BE2C (cell line): ENCODE measurements at regions not wholly inside any gene's neighbourhood (a gene's known extent, or its start where the extent isn't known, plus 50 kb on each side); places are given as distances from the start of the nearest gene placed in this dataset.
A peak's percentile ranks its signal among the peaks of the same experiment; 100 is the strongest.
"Not testable (repeated sequence)": the region's sequence is repeated elsewhere in the genome, so short reads cannot be mapped to it uniquely, and the experiment has no call there.

Source experiments
- DNase-seq: peaks from one replicate; pipeline ENCODE4 v3.0.0-alpha.2; 2020
- H3K27me3 ChIP-seq: fragments of 250-450 bp; sonication (Bioruptor Pico); 2 replicates; pipeline ENCODE4 v1.5.1; 2020; ENCODE audit warnings: mild to moderate bottlenecking
- H3K36me3 ChIP-seq: fragments of 250-450 bp; sonication (Bioruptor Pico); 2 replicates; pipeline ENCODE4 v1.5.1; 2020; ENCODE audit warnings: mild to moderate bottlenecking
- H3K4me1 ChIP-seq: fragments of 250-450 bp; sonication (Bioruptor Pico); 2 replicates; pipeline ENCODE4 v1.5.1; 2020
- H3K4me3 ChIP-seq: 2 replicates; pipeline ENCODE4 v1.5.1; 2011; ENCODE audit warnings: low read depth, low read length
- H3K9me3 ChIP-seq: fragments of 250-450 bp; sonication (Bioruptor Pico); 2 replicates; pipeline ENCODE4 v1.5.1; 2020
- TF ChIP-seq, protein P1 (sequence below): IDR thresholded peaks from 2 replicates; pipeline ENCODE4 v1.5.1; 2012; ENCODE audit warnings: mild to moderate bottlenecking, low read depth, low read length

DNA sequence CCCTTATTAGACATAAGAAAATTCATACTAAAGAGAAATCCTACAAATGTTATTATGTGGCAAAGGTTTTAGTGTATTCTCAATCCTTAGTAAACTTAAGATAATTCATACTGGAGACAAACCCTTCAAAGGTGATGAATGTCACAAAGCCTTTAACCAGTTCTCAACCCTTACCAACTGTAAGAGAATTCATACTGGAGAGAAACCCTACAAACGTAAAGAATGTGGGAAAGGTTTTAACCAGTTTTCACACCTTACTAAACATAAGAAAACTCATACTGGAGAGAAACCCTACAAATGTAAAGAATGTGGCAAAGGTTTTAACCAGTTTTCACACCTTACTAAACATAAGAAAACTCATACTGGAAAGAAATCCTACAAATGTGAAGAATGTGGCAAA is 93.2 kb downstream of the ZNF680 start:
- TF ChIP-seq, protein P1, sequence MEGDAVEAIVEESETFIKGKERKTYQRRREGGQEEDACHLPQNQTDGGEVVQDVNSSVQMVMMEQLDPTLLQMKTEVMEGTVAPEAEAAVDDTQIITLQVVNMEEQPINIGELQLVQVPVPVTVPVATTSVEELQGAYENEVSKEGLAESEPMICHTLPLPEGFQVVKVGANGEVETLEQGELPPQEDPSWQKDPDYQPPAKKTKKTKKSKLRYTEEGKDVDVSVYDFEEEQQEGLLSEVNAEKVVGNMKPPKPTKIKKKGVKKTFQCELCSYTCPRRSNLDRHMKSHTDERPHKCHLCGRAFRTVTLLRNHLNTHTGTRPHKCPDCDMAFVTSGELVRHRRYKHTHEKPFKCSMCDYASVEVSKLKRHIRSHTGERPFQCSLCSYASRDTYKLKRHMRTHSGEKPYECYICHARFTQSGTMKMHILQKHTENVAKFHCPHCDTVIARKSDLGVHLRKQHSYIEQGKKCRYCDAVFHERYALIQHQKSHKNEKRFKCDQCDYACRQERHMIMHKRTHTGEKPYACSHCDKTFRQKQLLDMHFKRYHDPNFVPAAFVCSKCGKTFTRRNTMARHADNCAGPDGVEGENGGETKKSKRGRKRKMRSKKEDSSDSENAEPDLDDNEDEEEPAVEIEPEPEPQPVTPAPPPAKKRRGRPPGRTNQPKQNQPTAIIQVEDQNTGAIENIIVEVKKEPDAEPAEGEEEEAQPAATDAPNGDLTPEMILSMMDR, result no peak
- no peaks in the 10 kb centered on the region for H3K4me1 ChIP-seq
- no peak overlapping the region for H3K4me3 ChIP-seq
- H3K36me3 ChIP-seq, result no peaks in the 10 kb centered on the region
- DNase-seq, result no peak
- H3K27me3 ChIP-seq, result no peaks in the 10 kb centered on the region
- H3K9me3 ChIP-seq, result no peaks in the 10 kb centered on the region

DNA sequence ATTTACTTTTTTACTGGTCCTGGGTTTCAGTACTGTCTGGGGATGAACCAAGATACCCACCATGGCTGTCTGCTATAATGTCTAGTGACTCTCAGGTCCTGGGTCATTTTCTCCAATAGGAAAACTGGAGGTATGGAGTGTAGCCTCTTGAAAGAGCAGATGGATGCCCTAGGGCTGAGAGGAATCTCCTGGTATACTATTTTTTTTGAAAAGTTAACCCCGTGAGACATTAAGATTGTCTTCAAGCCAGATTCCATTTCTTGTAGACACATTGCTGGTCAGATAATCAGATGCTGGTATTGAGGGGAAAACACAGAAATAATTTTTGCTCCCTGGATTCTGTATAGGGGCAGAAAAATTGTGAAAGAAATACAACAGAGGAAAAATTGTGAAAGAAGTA is 97.3 kb downstream of the ZNF680 start:
- no peaks in the 10 kb centered on the region for H3K4me1 ChIP-seq
- no peak overlapping the region for H3K4me3 ChIP-seq
- no peak for DNase-seq
- no peaks in the 10 kb centered on the region for H3K27me3 ChIP-seq
- TF ChIP-seq, protein P1, result no peak
- no peaks in the 10 kb centered on the region for H3K36me3 ChIP-seq
- no peaks in the 10 kb centered on the region; the same call in 1 of the 2 replicates for H3K9me3 ChIP-seq

DNA sequence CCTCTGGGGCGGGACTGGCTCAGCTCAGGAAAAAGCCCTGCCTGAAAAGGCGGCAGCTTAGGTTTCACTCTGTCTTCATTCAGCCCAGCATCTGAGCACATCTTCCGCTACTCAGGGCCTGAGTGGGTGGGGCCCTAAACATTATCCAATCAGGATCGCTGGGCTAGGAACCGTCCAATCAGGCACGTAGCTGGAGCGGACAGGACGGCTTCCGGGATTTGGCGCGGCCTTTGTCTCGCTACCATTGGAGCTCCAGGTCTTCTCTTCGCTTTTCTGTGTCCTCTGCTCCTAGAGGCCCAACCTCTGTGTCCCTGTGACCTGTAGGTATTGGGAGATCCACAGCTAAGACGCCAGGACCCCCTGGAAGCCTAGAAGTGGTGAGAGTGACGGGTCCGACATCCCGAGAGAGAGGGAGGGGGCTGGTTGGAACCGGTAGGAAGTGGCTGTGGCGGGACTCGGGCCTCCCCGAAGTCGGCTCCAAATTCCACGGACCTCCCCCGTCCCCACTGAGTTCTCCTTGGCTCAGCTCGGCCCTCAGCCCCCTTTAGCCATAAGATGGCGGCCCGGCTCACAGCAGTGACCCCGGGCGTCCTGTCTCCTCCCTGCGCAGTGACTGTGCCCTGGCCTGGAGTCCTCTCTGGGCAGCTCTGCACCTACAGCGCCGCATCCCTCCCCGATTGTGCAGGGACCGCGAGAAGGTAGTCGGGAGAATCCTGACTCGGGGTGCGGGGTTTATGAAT is 99.1 kb downstream of the ZNF680 start:
- Histone ChIP-seq H3K27me3 (no peaks in the 10 kb centered on the region), H3K4me1 (no peaks in the 10 kb centered on the region), H3K9me3 (no peaks in the 10 kb centered on the region; the same call in 1 of the 2 replicates), H3K4me3 (peak overlapping the region; percentile 38), H3K36me3 (no peaks in the 10 kb centered on the region)
- DNase-seq, result peak; percentile 47
- TF ChIP-seq, protein P1, result no peak

DNA sequence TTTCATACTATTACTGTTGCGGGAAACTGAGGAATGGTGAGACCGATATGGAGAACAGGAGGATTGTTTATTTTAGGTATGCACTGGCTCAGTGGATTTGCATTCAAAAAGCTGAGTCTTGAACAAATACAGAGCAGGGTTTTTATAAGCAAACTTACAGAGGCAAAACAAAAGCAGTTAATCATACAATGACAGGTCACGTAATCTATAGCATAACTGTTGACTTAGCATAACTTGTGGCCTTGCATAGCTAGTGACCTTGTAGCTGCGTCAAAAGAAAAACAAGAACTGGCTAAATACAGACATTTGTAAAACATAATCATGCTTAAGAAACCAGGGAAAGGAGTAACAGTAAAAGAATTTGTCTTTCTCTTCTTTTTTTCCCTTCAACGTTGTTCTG is 103.0 kb downstream of the ZNF680 start:
- not testable (repeated sequence) for H3K27me3 ChIP-seq, H3K9me3 ChIP-seq, DNase-seq, H3K36me3 ChIP-seq, H3K4me3 ChIP-seq, H3K4me1 ChIP-seq

DNA sequence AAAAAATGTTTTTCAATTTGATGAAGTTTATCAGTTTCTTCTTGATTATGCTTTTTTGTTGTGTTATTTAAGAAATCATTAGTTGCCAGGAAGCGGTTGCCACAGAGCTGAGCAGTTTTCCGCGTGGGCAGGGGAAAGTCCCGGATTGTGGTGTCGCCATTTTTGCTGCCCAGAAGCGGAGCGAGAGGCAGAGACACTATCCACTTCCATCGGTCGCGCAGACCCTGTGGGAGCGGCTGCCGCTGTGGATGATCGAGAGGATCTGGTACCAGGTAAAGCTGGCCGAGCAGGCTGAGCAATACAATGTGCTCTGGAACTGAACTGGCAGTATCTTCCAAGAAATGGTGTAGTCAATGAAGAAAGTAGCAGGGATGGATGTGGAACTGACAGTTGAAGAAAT is 119.8 kb downstream of the ZNF736 start:
- TF ChIP-seq, protein P1, result no peak
- no peaks in the 10 kb centered on the region for H3K36me3 ChIP-seq
- no peak for DNase-seq
- H3K27me3 ChIP-seq, result no peaks in the 10 kb centered on the region
- no peak overlapping the region for H3K4me3 ChIP-seq
- H3K4me1 ChIP-seq, result no peaks in the 10 kb centered on the region
- H3K9me3 ChIP-seq, result no peaks in the 10 kb centered on the region

DNA sequence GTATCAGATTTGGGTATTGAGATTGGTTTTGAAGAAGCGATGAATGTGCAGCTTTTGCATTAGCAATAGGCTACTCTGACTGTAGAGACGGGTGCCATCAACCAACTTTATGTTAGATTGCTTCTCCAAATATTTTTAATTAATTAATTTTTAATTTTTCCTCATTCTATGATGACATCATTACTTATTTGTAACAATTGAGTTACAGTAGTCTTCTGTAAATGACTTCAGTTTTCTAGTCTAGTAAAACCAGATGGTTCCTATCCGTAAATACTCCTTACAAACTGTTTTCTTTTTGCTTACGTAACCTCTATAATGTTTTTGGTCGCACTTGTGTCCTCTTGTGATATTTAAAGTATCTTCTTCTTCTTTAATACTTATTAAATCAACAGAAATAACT is 118.1 kb downstream of the ZNF736 start:
- H3K9me3 ChIP-seq, result no peaks in the 10 kb centered on the region
- TF ChIP-seq, protein P1, result no peak
- no peaks in the 10 kb centered on the region for H3K4me1 ChIP-seq
- H3K4me3 ChIP-seq, result no peak overlapping the region
- no peaks in the 10 kb centered on the region for H3K36me3 ChIP-seq
- no peak for DNase-seq
- H3K27me3 ChIP-seq, result no peaks in the 10 kb centered on the region
